Dendritic cell treated with granulocyte-macrophage colony-stimulating factor and Interleukin-4, amounts not matched to agents 40 ng/mL and 50 ng/mL, for 4 days (primary cell): ENCODE measurements at regions not wholly inside any gene's neighbourhood (a gene's known extent, or its start where the extent isn't known, plus 50 kb on each side); places are given as distances from the start of the nearest gene placed in this dataset.
"Not testable (repeated sequence)": the region's sequence is repeated elsewhere in the genome, so short reads cannot be mapped to it uniquely, and the experiment has no call there.

Experiments
- H3K27ac Mint-ChIP-seq: one replicate; pipeline ENCODE4 v1.8.0; 2022; ENCODE audit warnings: mild to moderate bottlenecking, mixed read lengths
- H3K27me3 Mint-ChIP-seq: one replicate; pipeline ENCODE4 v1.8.0; 2022; ENCODE audit warnings: mild to moderate bottlenecking, mixed read lengths
- H3K36me3 Mint-ChIP-seq: one replicate; pipeline ENCODE4 v1.8.0; 2022; ENCODE audit warnings: low read depth, mixed read lengths
- H3K4me1 Mint-ChIP-seq: one replicate; pipeline ENCODE4 v1.8.0; 2022; ENCODE audit warnings: low read depth, mixed read lengths
- H3K4me3 Mint-ChIP-seq: one replicate; pipeline ENCODE4 v1.8.0; 2022; ENCODE audit warnings: mild to moderate bottlenecking, moderate library complexity, mixed read lengths
- H3K9me3 Mint-ChIP-seq: one replicate; pipeline ENCODE4 v1.8.0; 2022; ENCODE audit warnings: mixed read lengths
- intact Hi-C: fragments of 100-400 bp; cut with micrococcal nuclease; formaldehyde crosslinking; loops from one replicate; pipeline ENCODE4 v1.15.0; 2022

DNA sequence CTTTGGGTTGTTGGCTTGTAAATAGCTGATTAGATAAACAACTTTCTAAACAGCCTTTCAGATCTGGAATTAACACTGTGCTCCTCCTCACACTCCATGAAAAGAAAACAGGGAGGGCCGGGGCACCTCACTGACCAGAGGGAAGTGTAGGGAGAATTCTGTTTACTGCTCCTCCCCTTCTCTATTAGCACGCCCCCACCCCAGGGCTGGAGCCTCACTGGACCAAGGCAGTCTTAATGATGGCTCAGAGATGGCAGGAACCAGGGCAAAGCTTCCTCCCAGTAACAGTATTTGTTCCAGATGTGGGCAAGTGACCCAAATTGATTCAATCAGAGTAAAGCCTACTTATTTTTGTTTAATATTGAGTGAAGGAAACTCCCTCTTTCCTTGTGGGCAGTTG, 256.6 kb downstream of the MSX2 start:
- Mint-ChIP-seq H3K4me1 (no peaks in the 10 kb centered on the region), H3K4me3 (no peak overlapping the region), H3K9me3 (no peaks in the 10 kb centered on the region), H3K27ac (no peak overlapping the region), H3K27me3 (no peaks in the 10 kb centered on the region), H3K36me3 (no peaks in the 10 kb centered on the region)
- intact Hi-C loops, result no loop called here

DNA sequence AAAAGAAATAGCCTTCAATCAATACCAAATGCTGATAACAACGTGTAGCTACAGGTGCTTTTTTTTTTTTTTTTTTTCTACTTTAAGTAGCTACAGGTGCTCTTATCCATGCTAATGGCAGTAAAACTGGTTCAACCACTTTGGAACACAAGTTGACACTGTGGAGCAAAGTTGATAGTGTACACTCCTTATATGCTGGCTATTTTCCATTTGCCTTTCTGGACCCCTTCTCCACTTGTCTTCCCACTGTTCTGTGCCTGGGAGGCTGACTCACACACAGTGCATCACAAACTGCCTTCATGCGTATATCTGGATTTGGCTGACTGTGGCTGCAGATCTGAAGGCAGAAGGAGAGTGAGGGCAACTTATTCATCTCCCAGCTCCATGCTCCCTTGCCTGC, 247.9 kb downstream of the MSX2 start:
- peaks cover 22% of the 10 kb centered on the region for H3K9me3 Mint-ChIP-seq
- peaks cover 1% of the 10 kb centered on the region for H3K27me3 Mint-ChIP-seq
- H3K36me3 Mint-ChIP-seq, result no peaks in the 10 kb centered on the region
- H3K4me1 Mint-ChIP-seq, result no peaks in the 10 kb centered on the region
- intact Hi-C loops, result no loop called here
- no peak overlapping the region for H3K4me3 Mint-ChIP-seq
- no peak overlapping the region for H3K27ac Mint-ChIP-seq

DNA sequence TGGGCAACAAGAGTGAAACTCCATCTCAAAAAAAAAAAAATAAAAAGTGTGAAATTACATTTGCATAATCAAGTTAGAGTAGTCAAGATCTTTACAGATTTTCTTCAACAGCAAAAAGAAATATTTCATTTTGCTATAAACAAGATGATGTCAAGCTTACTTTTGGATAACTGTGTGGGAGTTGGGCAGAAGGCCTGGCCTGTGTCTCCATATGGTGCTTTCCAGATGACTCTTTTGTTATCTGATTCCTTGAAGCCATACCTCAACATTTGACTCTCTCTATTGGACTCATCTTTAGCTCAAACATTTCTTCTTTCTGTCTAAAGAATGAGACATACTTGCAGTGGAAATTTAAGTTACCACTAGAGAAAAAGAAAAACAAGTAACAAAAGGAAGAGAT, 246.8 kb downstream of the MSX2 start:
- H3K4me3 Mint-ChIP-seq, result no peak overlapping the region
- intact Hi-C loops, result no loop called here
- H3K4me1 Mint-ChIP-seq, result no peaks in the 10 kb centered on the region
- H3K27ac Mint-ChIP-seq, result no peak overlapping the region
- H3K9me3 Mint-ChIP-seq, result peaks cover 33% of the 10 kb centered on the region
- H3K27me3 Mint-ChIP-seq, result peaks cover 1% of the 10 kb centered on the region
- H3K36me3 Mint-ChIP-seq, result no peaks in the 10 kb centered on the region

DNA sequence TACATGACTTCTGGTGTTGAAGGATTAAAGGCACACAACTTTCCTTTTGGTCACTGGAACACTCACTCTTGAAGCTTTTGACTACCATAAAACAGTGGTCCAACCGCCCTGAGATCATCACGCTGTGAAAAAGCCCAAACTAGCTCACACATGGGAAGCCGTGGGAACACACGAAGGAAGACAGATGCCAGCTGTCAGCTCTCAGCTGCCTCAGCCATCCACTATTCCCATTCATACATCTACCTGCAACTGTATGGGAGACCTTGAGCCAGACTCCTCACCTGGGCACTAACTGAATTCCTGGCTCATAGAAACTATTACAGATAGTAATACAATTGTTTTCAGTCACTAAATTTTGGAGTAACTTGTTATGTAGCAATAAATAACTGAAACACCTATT, 246.1 kb downstream of the MSX2 start:
- intact Hi-C loops, result no loop called here
- H3K27me3 Mint-ChIP-seq, result peaks cover 1% of the 10 kb centered on the region
- H3K36me3 Mint-ChIP-seq, result no peaks in the 10 kb centered on the region
- peaks cover 40% of the 10 kb centered on the region for H3K9me3 Mint-ChIP-seq
- H3K4me1 Mint-ChIP-seq, result no peaks in the 10 kb centered on the region
- H3K27ac Mint-ChIP-seq, result no peak overlapping the region
- H3K4me3 Mint-ChIP-seq, result no peak overlapping the region

DNA sequence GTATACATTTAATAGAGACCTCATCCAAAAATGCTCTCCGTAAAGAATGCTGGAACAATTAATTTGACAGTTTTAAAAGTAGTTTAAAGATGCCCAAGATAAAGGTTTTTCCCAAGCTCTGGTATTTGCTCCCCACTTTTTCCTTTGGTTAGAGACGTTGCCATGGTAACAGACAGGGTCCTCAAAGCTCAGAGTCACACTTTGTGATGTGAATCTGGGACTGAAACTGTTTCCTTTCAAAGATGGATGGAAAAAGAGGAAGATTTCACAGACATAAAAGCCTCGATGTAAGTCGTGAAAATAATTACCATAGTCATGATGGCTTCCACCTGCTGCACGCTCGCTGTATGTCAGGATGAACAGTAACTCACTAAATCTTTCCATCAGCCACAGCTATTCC, 229.5 kb downstream of the MSX2 start:
- Mint-ChIP-seq H3K4me1 (no peaks in the 10 kb centered on the region), H3K36me3 (no peaks in the 10 kb centered on the region), H3K9me3 (no peaks in the 10 kb centered on the region), H3K27me3 (no peaks in the 10 kb centered on the region), H3K4me3 (no peak overlapping the region), H3K27ac (no peak overlapping the region)
- intact Hi-C loops, result no loop called here

DNA sequence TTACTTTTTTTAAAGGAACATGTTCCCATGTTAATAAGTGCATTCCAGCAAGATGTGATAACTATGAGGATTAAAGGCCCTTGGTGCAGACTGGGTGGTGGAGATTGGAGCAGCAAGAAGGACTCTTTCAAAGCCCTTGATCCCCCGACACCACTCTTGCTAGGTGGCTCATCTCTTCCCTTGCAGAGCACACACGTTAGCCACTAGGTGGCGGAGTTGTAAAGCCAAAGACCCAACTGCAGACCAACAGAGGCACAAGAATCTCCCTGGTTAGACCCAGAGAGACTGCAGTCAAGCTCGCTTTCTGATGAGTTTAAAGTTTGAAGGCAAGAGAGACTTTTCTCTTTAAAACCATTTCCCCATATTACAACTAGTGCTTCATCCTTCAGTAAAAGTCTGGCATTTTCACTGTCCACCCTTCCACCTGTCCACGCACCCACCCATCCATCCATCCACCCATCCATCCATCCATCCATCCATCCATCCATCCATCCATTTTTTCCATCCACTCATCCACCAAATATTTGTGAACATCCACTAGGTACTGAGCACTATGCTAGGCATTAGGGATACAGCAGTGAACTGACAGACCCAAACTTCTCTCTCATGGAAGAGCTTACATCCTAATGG, 226.9 kb downstream of the MSX2 start:
- H3K4me3 Mint-ChIP-seq, result no peak overlapping the region
- H3K9me3 Mint-ChIP-seq, result no peaks in the 10 kb centered on the region
- intact Hi-C loops, result no loop called here
- no peaks in the 10 kb centered on the region for H3K36me3 Mint-ChIP-seq
- no peak overlapping the region for H3K27ac Mint-ChIP-seq
- no peaks in the 10 kb centered on the region for H3K27me3 Mint-ChIP-seq
- no peaks in the 10 kb centered on the region for H3K4me1 Mint-ChIP-seq

DNA sequence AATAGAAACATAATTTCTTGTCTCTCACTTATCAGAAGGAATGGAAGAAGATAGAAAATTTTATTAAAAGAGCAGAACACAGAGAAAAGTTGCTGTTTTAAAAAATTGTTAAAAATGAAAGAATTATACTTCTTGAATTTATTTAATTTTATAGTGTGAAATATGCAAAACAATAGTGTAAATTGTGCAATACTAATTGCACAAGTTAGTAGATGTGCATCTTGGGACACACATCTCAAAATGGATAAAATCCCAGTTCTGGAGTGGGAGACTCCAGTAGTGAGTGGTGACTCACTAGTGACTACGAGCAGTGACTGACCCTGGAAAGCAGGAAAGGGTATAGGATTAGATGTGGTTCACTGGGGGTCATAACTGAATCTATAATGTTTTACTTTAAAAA, 223.2 kb downstream of the MSX2 start:
- H3K4me3 Mint-ChIP-seq, result no peak overlapping the region
- H3K9me3 Mint-ChIP-seq, result no peaks in the 10 kb centered on the region
- H3K4me1 Mint-ChIP-seq, result peaks cover 6% of the 10 kb centered on the region
- no peak overlapping the region for H3K27ac Mint-ChIP-seq
- H3K27me3 Mint-ChIP-seq, result peaks cover 1% of the 10 kb centered on the region
- intact Hi-C loops, result no loop called here
- H3K36me3 Mint-ChIP-seq, result no peaks in the 10 kb centered on the region

DNA sequence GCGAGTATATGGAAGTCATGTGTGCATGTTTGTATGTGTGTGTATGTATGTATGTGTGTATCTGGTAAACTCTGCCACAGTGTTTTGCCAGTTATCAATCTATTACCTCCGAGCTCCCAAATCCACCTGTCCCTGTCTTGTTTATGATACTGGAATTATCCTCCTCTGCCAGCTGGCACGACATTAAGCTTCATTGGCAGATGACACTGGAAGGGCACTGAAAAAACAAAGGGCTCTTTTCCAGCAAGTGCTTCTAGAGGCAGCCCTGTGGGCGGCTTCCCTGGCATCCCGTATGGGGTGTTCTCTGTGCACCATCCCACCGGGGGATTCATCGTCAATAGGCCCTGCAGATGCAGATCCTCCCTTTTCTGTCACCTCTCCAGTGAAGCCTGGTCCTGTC, 221.5 kb downstream of the MSX2 start:
- no peaks in the 10 kb centered on the region for H3K36me3 Mint-ChIP-seq
- H3K27me3 Mint-ChIP-seq, result peaks cover 1% of the 10 kb centered on the region
- H3K9me3 Mint-ChIP-seq, result no peaks in the 10 kb centered on the region
- H3K4me1 Mint-ChIP-seq, result peaks cover 6% of the 10 kb centered on the region
- no peak overlapping the region for H3K27ac Mint-ChIP-seq
- intact Hi-C loops, result no loop called here
- no peak overlapping the region for H3K4me3 Mint-ChIP-seq

DNA sequence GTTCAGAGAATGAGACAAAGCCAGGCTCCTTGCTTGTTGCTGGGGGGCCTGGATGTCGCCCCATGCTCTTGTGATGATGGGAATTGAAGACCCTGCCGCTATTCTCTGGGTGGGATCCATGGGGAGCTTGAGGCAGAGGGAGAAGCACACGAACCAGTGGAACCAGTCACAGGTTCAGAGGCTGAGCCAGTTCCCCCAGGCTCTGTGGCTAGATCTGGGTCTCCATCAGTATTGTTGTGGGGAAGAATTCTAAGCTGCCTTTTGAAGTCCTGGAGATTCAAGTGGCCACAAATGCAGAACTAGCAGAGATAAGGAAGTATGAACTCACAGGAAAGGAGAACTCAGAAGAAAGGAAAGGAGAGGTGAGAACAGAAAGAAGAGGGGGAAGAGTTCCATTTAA, 219.4 kb downstream of the MSX2 start:
- no peak overlapping the region for H3K27ac Mint-ChIP-seq
- peaks cover 6% of the 10 kb centered on the region for H3K4me1 Mint-ChIP-seq
- H3K4me3 Mint-ChIP-seq, result no peak overlapping the region
- H3K9me3 Mint-ChIP-seq, result no peaks in the 10 kb centered on the region
- H3K36me3 Mint-ChIP-seq, result no peaks in the 10 kb centered on the region
- intact Hi-C loops, result no loop called here
- peaks cover 1% of the 10 kb centered on the region for H3K27me3 Mint-ChIP-seq

DNA sequence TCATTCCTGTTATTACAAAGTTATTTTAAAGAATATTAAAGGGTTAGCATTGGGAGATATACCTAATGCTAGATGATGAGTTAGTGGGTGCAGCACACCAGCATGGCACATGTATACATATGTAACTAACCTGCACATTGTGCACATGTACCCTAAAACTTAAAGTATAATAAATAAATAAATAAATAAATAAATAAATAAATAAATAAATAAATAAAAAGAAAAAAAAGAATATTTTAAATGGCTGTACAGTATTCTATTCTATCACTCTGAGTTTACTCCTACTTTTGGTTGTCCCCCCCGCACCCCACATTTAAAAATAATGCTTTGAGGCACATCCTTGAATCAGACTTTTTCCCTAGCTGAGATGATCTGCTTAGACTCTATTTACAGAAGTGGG, 218.6 kb downstream of the MSX2 start:
- H3K4me3 Mint-ChIP-seq, H3K9me3 Mint-ChIP-seq, H3K27ac Mint-ChIP-seq, H3K36me3 Mint-ChIP-seq, intact Hi-C loops, H3K4me1 Mint-ChIP-seq, H3K27me3 Mint-ChIP-seq: not testable (repeated sequence)

DNA sequence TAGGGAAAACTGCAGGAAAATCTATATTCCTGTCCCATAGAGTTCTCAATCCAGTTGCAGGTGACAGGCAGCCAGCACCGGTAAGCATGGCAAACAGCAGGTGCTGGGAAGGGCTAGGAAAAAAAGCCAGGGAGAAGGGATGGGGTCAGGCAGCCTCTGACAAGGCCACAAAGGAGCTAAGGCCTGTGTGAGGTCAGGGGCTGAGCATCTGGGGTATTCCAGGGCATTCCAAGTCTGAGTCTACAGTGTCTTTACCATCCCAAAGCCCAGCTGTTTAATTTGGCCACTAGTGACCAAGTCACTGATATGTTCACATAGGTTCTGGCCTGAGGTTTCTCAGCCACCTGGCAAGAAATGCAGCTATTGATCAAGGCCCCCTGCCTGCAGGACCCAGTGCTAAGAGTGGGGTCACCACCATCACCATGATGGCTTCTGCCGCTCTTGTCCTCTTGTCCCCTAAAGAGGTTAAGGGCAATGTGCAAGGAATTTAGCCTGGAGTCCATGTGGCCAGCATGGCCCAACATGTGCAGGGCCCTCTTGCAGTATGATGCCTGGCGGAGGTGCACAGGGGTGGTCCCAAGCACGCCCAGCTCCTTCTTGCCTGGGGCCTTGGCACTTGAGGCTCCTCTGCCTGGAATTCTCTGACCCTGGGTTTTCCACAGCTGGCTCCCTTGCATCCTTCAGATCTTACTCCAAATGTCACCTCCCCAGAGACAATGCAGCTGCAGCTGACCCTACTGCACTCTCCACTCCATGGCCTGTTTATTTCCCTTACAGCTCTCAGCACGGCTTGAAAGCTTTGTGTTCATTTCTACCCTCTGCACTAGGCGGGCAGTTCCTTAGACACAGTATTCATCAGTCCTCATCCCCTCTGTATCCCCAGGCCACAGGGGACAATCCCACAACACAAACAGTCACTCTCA, 213.1 kb downstream of the MSX2 start:
- Mint-ChIP-seq H3K4me3 (no peak overlapping the region), H3K36me3 (no peaks in the 10 kb centered on the region), H3K4me1 (no peaks in the 10 kb centered on the region), H3K27ac (no peak overlapping the region), H3K27me3 (peaks cover 4% of the 10 kb centered on the region), H3K9me3 (no peaks in the 10 kb centered on the region)
- intact Hi-C loops, result loop anchor here (2.0 kb wide), 1 partner anchor 519 kb away; no protein-coding TSS in a partner anchor

DNA sequence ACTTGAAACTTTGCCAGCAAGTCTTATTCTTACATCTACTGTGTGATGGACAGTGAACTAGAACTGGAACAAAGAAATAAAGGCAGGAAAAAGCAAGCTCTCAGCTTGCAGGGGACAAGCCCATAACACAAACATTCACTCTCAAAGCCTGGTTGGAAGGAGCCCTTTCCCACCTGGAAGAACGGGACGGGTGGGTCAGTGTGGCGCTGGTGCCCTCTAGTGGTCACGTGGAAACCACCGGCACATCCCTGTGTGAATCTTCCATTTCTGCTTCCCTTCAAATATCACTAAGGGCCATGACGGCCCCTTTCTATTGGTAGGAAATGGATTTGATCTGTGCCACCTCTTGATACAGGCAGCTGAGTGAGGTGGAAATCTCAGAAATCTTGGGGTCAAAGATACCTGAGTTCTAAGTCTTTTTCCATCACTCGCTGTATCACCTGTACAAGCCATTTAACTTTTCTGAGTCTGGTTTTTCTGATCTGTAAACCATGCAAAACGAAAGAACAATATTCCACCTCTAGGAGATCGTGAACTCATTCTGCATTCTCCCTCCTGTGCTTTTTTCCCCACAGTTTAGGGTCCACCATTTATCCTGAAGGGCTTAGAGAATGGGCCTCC, 211.6 kb downstream of the MSX2 start:
- Mint-ChIP-seq H3K4me1 (no peaks in the 10 kb centered on the region), H3K27me3 (peaks cover 4% of the 10 kb centered on the region), H3K27ac (no peak overlapping the region), H3K4me3 (no peak overlapping the region), H3K36me3 (no peaks in the 10 kb centered on the region), H3K9me3 (no peaks in the 10 kb centered on the region)
- intact Hi-C loops, result loop anchor here (2.0 kb wide), 1 partner anchor 517 kb away; no protein-coding TSS in a partner anchor

DNA sequence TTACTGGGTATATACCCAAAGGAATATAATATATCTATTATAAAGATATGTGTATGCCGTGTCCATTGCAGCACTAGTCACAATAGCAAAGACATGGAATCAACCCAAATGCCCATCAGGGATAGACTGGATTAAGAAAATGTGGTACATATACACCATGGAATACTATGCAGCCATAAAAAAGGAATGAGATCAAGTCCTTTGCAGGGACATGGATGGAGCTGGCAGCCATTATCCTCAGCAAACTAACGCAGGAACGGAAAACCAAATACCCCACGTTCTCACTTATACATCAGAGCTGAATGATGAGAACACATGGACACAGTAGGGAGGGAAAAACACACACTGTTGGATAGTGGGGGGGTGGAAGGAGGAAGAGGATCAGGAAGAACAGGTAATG, 206.7 kb downstream of the MSX2 start:
- intact Hi-C loops, H3K27ac Mint-ChIP-seq, H3K27me3 Mint-ChIP-seq, H3K9me3 Mint-ChIP-seq, H3K4me3 Mint-ChIP-seq, H3K36me3 Mint-ChIP-seq, H3K4me1 Mint-ChIP-seq: not testable (repeated sequence)

DNA sequence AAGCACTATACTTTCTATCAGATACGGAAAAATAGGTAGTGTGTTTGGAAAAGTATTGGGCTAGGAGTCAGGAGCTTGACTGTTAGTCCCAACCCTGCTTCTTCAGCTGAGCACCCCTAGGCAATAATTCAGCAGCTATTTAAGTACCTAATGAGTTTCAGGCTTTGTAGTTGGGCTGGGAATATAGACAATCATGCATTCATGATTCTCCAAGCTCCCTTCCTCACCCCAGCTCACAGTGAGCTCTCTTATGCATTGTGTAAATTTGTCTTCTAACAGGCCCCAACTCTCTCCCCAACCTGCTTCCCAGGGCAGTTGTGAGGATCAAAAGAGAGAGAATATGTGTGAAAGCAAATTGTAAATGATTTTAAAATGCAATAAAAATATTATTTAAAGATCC, 201.2 kb downstream of the MSX2 start:
- Mint-ChIP-seq H3K4me1 (no peaks in the 10 kb centered on the region), H3K27me3 (no peaks in the 10 kb centered on the region), H3K9me3 (no peaks in the 10 kb centered on the region), H3K27ac (no peak overlapping the region), H3K4me3 (no peak overlapping the region), H3K36me3 (no peaks in the 10 kb centered on the region)
- intact Hi-C loops, result no loop called here
